D341Med (cell line): ENCODE measurements at regions not wholly inside any gene's neighbourhood (a gene's known extent, or its start where the extent isn't known, plus 50 kb on each side); places are given as distances from the start of the nearest gene placed in this dataset.

Experiments
- DNase-seq: peaks from one replicate; pipeline ENCODE4 v3.0.0; 2012; ENCODE audit warnings: low spot score

GRCh38 chr3:181764544-181764943, 52.8 kb downstream of the SOX2 start:
- DNase-seq: no peak

DNA sequence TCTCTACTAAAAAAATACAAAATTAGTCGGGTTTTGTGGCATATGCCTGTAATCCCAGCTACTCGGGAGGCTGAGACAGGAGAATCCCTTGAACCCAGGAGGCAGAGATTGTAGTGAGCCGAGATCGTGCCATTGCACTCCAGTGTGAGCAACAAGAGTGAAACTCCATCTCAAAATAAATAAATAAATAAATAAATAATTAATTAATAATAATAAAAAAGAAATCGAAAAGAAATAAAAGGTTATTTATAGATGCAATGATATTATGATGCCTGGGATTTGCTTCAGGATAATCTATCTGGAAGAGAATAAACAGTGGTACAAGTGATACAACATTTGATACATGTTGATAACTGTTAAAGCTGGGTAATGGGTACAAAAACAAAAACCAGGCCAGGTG, 58.6 kb downstream of the SOX2 start:
- no peak for DNase-seq

GRCh38 chr3:181771120-181771519, 59.4 kb downstream of the SOX2 start:
- no peak for DNase-seq

GRCh38 chr3:181772166-181772565, 60.4 kb downstream of the SOX2 start:
- DNase-seq: no peak

DNA sequence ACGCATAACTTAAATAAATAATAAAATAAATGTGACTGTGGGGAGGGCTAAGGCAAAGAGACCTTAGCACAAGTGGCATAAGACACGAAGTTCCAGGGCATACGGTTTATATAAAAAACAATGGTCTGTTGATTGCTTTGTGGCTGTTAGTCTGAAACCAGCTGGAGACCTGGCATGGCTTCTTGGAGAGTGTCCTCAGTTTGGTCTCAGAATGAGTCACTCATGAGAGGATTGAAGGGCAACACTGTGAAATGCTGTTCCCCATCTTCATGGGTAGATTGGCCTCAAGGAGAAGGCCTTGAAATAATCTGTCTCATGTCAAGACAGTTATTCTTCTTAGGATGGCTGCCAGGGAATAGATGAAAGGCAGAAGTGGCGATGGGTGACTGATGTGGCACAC, 62.2 kb downstream of the SOX2 start:
- DNase-seq: no peak

DNA sequence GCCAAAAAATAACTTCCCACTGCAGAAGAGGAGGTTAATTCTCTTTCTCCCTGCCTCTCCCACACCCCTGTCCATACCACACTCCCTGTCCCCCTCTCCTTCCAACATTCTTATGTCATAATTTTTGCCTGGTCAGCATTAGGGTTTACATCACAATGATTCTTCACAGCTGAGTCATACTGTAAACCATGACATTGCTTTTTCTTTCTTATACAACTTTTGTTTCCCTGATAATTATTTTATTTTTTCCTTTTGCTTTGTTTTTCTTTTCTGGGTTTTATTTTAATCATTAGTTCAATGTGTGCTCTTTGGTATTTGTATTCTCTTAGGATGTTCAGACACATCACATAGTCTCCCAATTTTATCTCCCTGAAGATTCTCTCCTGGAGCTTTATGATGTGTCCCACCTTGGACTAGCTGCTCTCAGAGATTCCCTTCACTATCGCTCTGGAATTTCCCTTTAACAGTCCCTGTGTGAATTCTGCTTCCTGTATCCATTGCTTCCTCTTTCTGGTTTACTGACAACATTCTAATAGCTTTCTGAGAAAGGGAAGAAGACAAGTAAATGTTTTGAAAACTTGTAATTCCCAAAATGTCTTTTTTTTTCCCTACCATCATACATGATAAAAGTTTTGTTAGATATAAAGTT, 70.7 kb downstream of the SOX2 start:
- DNase-seq: no peak

GRCh38 chr3:181790561-181790960, 78.8 kb downstream of the SOX2 start:
- no peak for DNase-seq

DNA sequence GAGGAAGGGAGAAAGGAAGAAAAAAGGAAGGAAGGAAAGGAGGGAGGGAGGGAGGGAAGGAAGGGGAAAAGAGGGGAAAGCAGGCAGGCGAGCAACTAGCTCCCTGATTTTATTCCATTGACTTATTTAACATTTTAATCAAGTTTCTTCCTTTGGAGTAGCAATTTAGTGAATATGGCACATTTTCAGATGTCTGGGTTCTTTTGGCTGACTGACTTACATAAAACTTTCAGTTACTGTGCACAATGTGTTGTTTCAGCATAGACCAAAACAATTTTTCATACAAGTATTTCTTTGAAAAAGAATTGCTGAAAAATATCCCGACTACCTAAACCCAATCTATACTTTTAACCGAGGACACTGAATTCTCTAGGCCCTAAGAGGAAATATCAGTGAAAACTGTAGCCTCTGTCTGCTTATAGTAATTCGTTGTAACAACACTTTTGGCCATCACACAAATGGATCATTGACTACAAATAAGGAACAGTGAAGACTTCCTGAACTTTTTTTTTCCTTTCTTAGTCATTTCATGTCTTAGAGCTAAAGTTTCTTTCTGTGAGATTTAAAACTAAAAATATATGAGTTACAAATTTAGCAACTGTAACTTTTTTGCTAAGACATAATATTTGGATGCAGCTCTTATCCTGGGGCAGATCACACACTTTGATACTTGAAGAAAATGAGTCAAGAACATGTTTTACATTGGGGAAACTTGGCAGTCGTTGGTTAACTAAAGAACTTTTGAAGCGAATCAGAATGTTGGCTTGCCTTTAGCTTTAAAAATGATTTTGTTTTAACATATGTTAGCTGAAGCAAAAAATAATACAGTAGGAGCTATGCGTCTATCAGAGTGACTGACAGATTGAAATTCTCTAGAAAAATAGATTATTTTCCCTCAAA, 79.6 kb downstream of the SOX2 start:
- no peak for DNase-seq

DNA sequence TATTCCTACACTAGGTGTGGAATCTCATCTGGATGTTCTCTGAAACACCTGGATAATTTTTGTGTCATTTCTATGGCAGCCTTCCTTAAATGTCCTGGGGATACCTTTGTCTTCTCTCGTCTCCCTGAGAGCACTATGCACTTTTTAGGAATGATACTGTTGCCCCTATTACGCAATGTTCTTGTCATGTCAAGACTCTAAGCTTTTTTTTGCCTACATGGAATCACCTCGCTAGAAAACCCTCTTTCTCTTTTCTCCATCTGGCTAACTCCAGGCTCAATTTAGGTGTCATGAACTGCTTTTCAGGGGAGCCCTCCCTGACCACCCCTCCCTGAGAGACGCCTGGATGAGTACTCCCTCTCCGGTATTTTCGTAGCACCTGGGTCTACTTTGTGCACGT, 81.3 kb downstream of the SOX2 start:
- DNase-seq: no peak

DNA sequence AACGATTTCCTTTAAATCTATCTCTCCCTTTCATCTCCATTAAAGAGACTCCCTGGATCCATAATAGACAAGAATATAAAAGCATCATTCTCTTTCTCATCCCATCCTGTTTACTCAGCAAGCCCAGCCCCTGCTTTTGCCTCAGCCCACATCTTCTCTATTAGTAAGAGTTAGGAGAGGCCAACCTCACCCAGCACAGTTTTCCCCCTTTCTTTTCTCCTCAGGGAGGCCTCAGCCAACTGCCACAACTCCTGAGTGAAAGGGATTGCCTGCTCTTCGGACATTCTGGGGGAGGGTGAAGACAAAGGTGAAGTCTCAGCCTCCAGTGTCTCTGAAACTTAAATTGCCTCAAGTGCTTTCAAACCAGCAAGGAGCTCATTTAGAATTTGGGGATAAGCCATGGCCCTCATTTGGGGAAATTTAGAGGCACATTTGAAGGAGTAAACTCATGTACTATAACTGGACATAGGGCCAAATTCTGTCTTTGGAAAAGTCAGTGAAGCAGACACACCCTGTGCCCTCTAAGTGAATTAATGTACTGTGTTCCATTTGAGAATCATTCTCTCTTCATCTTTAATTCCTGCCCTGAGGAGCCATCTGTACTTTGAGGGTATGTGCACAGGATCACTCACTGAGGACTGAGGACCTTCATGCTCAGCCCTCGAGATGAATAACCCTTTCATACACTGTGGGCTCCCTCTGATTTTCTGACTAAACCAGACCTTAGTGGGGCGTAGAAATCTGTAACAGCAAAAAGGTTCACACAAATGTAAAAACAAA, 82.5 kb downstream of the SOX2 start:
- no peak for DNase-seq

DNA sequence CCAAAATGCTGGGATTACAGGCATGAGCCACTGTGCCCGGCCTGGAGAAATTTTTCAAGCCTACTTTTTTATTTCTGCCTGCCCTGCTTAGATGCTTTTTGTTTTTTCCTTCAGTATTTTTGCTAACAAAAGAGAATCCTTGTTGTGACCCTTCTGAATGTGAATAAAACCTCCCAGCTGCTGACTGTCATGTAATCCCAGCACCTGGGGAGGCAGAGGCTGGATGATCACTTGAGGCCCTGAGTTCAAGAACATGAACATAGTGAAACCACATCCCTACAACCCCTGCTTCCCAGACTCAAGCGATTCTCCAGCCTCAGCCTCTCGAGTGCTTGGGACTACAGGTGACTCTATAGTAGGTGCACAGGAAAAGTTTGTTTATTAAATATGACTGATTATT, 84.9 kb downstream of the SOX2 start:
- no peak for DNase-seq

DNA sequence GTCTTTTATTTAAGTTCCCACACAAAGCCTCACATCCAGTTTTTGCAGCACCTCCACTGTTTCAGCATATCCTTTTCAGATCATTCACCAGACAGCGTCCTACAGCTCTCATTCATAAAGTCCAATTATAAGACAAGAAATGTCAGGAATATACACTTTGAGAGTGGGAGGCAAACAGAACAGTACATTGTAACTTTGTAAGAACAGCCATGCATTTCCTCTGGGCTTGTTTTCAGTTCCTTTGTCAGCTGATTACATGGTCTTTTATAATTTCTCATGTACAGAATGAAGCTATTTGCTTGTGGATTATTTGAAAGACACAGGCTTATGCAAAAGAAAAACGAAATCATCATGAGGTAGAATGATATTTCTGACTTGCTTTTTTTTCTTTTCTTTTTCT, 85.7 kb downstream of the SOX2 start:
- no peak for DNase-seq

GRCh38 chr3:181805703-181806102, 94.0 kb downstream of the SOX2 start:
- DNase-seq: no peak

- DNase-seq: no peak
These were observed 96.3 kb downstream of the SOX2 start for GRCh38 chr3:181808053-181808452.

DNA sequence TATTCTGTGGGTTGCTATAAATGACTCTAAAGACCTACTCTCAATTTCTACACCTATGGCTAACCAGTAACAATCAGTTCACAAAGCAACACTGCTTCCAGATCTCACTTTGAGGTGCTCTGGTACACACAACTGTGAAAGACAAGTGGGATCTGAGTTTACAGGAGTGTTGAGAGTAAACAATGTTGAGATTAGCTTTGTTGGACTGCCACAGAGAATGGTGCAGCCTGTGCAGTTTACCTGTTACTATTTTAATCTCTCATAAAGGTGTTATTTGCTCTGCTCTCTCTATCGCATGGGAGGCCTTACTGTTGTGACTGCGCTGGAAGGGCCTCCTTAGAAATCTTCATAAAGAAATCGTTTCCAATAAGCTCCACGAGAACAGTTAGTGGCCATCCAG, 112.0 kb downstream of the SOX2 start:
- DNase-seq: no peak

DNA sequence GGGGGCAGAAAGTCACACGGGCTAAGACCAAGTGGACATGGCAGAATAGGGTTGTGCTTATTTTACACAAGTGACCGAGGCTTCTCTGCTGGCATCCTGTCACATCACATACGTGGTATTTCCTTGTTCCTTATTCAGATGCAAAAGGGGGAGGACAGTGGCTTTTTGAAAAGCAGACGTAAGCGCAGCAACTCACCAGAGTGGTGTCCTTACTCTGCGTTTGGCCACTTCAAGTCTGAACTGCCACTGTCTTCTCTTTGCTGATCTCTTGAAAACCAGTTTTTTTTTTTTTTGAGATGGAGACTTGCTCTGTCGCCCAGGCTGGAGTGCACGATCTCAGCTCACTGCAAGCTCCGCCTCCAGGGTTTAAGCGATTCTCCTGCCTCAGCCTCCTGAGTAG, 113.2 kb downstream of the SOX2 start:
- no peak for DNase-seq

DNA sequence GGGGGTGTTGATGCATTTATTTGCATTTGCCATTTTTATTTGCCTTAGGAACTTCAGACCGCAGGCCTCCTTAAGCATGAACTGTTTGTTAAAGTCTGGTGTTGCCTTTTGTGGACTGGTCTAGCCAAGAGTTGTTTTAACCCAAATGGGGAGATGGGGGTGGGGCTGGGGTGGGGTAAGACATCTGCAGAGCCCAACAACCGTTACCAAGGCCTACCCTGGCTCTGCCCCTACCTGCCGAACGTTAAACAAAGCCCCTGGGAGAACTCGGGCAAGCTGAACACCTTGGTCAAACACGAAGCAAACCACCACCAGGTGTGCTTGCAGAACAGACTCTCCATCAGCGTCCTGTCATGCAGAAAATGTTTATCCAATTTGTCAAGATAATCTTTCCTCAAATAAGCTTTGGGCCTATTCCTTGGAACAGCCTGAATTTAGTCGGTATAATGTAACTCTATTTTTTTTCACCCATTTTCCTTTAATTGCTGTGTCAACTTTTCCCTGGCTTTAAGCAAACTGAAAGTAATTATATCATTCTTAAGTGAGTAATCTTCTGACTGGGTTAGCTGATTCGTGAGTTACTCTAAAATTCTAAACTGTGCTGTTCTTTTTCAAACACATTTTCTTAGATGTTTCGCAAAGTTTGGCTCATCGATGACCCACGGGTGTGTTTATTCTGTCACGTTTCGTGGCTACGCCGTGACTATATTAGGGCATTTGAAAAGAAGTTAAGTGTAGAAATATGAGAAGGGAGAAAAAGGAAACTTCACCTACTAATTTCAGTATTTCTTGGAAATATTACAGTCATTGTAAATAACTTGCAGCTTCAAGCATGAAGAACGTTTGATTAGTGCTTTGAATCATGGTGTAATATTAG, 127.6 kb downstream of the SOX2 start:
- DNase-seq: no peak

DNA sequence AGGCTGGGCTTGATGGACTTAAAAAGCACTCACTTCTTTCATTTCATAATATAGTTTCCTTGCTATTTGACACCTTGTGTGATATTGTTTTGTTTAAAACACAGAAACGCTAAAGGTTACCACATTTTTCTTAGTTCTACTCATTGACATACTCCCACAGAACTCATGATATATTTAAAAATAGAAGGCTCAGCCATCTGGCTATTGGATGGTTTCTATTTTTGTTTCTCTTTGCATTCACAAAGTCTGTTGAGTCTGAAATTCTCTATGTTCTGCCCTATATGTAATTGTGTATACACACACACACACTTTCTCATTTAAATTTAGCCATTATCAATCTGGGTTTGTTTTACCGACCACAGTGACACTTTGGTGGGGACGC, 128.2 kb downstream of the SOX2 start:
- DNase-seq: no peak

DNA sequence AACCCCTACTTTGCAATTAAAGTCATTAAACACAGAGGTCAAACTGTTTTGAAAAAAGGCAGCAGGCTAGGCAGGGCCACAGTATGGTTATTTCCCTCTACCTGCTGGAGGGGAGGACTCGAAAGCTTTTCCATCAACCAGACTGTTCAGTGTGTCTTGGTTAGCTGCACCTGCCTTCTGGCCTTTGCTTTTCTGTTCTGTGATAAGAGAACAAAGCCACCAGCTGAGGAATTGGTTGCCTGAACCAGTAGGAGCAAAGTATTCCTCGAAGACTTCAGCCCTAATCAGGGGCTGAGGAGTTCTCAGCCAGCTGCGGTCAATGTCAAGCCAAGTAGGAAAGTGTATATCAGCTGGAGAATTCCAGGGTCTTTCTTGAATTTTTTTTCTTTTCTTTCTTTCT, 132.5 kb downstream of the SOX2 start:
- no peak for DNase-seq

DNA sequence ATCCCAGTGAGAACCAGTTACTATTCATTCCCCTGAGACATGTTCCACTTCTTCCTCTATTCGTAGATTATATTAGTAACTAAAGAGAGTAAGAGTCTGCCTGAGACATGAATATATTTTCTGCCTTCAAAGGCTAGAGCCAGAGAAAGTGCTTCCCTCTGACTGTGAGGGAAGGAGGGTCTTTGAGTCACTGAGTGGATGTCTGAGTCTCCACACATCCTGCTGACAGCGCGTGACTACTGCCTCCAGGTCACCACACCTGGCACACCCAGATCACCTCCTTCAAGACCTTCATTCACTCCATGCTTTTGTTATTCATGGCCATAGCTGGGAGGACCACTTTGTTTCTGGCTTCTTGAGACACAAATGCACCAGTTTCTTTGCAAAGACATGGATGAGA, 135.6 kb downstream of the SOX2 start:
- DNase-seq: no peak

DNA sequence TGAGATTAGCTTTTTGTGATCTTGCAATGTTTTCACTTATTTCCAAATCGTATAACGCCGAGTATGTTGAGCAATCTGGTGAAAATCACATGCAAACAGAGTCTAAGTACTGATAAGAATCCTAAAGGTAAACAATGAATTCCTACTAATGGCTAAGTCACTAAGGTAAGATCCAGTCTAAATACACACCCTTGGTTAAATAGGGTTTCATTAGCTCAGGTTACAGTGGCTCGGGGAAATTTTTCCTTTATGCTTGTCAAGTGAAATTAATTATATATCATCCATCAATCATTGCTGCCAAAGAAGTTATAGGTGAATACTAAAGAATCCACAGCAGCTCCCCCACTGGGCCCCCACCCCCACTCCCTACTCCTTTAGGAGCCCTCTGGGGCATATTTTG, 139.3 kb downstream of the SOX2 start:
- DNase-seq: no peak

DNA sequence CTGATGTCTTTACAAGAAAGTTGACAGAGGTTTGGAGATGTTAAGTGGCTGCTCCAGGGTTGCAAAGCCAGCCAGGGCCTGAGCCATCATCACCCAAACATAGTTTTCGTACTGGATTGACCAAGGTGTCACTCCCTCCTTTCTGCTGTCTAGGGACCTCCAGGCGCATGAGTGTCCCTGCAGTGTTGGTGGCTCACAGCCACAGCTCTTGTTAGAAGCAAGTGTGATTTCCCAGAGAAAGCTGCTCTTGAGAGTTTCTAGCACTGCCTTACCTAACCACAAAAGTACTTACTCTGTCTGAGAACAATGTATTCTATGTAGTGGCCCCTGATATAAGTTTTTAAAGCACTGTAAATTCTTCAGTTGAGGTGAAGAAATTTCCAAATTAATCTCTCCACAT, 144.1 kb downstream of the SOX2 start:
- DNase-seq: no peak
